ENCODE measurements at regions not wholly inside any gene's neighbourhood (a gene's known extent, or its start where the extent isn't known, plus 50 kb on each side); places are given as distances from the start of the nearest gene placed in this dataset.
"Not testable (repeated sequence)": the region's sequence is repeated elsewhere in the genome, so short reads cannot be mapped to it uniquely, and the experiment has no call there.

- in situ Hi-C loops (cut with MboI; ENCODE audit: low sequenced_read_pairs in 4 of 4) = loop anchor here in 1 of 4 donors (25.0 kb wide), 2 partner anchors 309 to 384 kb away; no protein-coding TSS in a partner anchor
- ATAC-seq (no peak), DNase-seq (no peak)
- Histone ChIP-seq H3K4me1 (no peaks in the 10 kb centered on the region), H3K9me3 (no peaks in the 10 kb centered on the region), H3K36me3 (no peaks in the 10 kb centered on the region), H3K4me3 (no peak overlapping the region), H3K27me3 (no peaks in the 10 kb centered on the region), H3K27ac (no peak overlapping the region)
- intact Hi-C loops (cut with DNase I; ENCODE audit: low total_unique reads) = no loop called here
- TF ChIP-seq CTCF (IDR thresholded peaks at IDR 0.05 in 4 of 5, conservative IDR thresholded peaks at IDR 0.05 in 1 of 5) = peak in 2 of 5 experiments; percentile 10 to 29
- no peak for TF ChIP-seq POLR2A (IDR thresholded peaks at IDR 0.05)
These were observed 56.8 kb upstream of the FAM171A1 start for GRCh38 chr10:15427843-15428414.

- H3K27ac ChIP-seq = no peak overlapping the region
- DNase-seq (no peak), ATAC-seq (no peak)
- no peaks in the 10 kb centered on the region for H3K36me3 ChIP-seq
- no peaks in the 10 kb centered on the region for H3K27me3 ChIP-seq
- no peaks in the 10 kb centered on the region for H3K9me3 ChIP-seq
- TF ChIP-seq CTCF (IDR thresholded peaks at IDR 0.05 in 4 of 5, conservative IDR thresholded peaks at IDR 0.05 in 1 of 5) (no peak), POLR2A (IDR thresholded peaks at IDR 0.05) (no peak)
- intact Hi-C loops (cut with DNase I; ENCODE audit: low total_unique reads) = no loop called here
- no peak overlapping the region for H3K4me3 ChIP-seq
- in situ Hi-C loops (cut with MboI; ENCODE audit: low sequenced_read_pairs in 4 of 4) = loop anchor here in 1 of 4 donors (25.0 kb wide), 2 partner anchors 311 to 386 kb away; no protein-coding TSS in a partner anchor
- no peaks in the 10 kb centered on the region for H3K4me1 ChIP-seq
These were observed 55.5 kb upstream of the FAM171A1 start for GRCh38 chr10:15426558-15426957.

- intact Hi-C loops (cut with DNase I; ENCODE audit: low total_unique reads) (no loop called here), in situ Hi-C loops (cut with MboI; ENCODE audit: low sequenced_read_pairs in 4 of 4) (loop anchor here in 1 of 4 donors (25.0 kb wide), 2 partner anchors 311 to 386 kb away; no protein-coding TSS in a partner anchor)
- Histone ChIP-seq H3K27ac (no peak overlapping the region), H3K9me3 (no peaks in the 10 kb centered on the region), H3K27me3 (no peaks in the 10 kb centered on the region), H3K36me3 (no peaks in the 10 kb centered on the region), H3K4me3 (no peak overlapping the region), H3K4me1 (no peaks in the 10 kb centered on the region)
- ATAC-seq (no peak), DNase-seq (no peak)
- TF ChIP-seq POLR2A (IDR thresholded peaks at IDR 0.05) (no peak), CTCF (IDR thresholded peaks at IDR 0.05 in 4 of 5, conservative IDR thresholded peaks at IDR 0.05 in 1 of 5) (no peak)
These were observed 55.0 kb upstream of the FAM171A1 start for GRCh38 chr10:15426115-15426514.

GRCh38 chr10:15421875-15422274 is 50.8 kb upstream of the FAM171A1 start:
- H3K4me1 ChIP-seq; ATAC-seq; H3K27me3 ChIP-seq; H3K36me3 ChIP-seq; DNase-seq; H3K4me3 ChIP-seq; H3K27ac ChIP-seq; H3K9me3 ChIP-seq; in situ Hi-C loops (cut with MboI; ENCODE audit: low sequenced_read_pairs in 4 of 4); intact Hi-C loops (cut with DNase I; ENCODE audit: low total_unique reads): not testable (repeated sequence)

Data from gastrocnemius medialis (tissue), 4 donors.